GM10266 (cell line): ENCODE measurements at regions not wholly inside any gene's neighbourhood (a gene's known extent, or its start where the extent isn't known, plus 50 kb on each side); places are given as distances from the start of the nearest gene placed in this dataset.

ENCODE experiments used
- DNase-seq: peaks from one replicate; pipeline ENCODE4 v3.0.0; 2012; ENCODE audit errors: extremely low spot score
- TF ChIP-seq, protein P1 (sequence below): IDR thresholded peaks from 2 replicates; pipeline ENCODE4 v1.5.1; 2012; ENCODE audit warnings: mild to moderate bottlenecking, low read depth; ENCODE audit not compliant: control insufficient read depth, insufficient read depth; ENCODE audit errors: missing control alignments

DNA sequence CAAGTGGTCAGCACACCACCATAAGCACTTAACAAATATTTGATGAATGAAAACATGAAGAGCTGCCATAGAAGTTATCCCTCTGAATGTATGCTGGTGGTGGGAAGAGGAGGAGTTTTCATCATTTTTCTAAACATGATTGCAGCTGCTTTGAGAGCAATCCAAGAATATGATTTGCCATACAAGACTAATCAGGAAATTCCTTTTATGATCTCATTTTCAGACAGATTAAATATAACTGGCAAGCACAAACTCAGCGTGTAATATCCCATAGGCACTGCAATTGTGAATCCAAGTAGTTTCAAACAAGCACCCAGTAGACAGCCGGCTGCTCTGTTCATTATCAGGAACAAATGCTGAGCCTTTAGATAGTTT lies 505.7 kb upstream of the LUZP2 start:
- TF ChIP-seq, protein P1, sequence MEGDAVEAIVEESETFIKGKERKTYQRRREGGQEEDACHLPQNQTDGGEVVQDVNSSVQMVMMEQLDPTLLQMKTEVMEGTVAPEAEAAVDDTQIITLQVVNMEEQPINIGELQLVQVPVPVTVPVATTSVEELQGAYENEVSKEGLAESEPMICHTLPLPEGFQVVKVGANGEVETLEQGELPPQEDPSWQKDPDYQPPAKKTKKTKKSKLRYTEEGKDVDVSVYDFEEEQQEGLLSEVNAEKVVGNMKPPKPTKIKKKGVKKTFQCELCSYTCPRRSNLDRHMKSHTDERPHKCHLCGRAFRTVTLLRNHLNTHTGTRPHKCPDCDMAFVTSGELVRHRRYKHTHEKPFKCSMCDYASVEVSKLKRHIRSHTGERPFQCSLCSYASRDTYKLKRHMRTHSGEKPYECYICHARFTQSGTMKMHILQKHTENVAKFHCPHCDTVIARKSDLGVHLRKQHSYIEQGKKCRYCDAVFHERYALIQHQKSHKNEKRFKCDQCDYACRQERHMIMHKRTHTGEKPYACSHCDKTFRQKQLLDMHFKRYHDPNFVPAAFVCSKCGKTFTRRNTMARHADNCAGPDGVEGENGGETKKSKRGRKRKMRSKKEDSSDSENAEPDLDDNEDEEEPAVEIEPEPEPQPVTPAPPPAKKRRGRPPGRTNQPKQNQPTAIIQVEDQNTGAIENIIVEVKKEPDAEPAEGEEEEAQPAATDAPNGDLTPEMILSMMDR = no peak
- DNase-seq = no peak

DNA sequence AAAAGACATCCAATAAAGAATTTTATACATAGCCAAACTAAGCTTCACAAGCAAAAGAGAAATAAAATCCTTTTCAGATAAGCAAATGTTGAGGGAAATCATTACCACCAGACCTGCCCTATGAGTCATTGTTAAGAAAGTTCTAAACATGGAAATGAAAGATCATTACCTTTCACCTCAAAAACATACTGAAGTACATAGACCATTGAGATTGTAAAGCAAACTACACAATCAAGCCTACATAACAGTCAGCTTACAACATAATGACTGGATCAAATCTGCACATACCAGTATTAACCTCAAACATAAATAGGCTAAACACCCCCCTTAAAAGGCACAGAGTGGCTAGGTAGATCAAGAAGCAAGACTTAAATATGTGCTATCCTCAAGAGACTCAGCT lies 501.0 kb upstream of the LUZP2 start:
- TF ChIP-seq, protein P1 = no peak
- no peak for DNase-seq

DNA sequence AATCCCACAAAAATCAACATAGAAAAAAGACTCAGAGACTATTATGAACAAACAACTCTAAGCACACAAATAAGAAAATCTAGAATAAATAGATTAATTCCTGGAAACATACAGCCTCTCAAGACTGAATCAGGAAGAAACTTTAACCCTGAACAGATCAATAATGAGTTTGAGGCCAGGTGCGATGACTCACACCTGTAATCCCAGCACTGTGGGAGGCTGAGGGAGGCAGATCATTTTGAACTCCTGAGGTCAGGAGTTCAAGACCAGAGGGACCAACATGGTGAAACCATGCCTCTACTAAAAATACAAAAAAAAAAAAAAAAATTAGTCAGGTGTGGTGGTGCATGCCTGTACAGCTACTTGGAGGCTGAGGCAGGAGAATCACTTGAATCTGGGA lies 499.5 kb upstream of the LUZP2 start:
- no peak for DNase-seq
- TF ChIP-seq, protein P1 = no peak

DNA sequence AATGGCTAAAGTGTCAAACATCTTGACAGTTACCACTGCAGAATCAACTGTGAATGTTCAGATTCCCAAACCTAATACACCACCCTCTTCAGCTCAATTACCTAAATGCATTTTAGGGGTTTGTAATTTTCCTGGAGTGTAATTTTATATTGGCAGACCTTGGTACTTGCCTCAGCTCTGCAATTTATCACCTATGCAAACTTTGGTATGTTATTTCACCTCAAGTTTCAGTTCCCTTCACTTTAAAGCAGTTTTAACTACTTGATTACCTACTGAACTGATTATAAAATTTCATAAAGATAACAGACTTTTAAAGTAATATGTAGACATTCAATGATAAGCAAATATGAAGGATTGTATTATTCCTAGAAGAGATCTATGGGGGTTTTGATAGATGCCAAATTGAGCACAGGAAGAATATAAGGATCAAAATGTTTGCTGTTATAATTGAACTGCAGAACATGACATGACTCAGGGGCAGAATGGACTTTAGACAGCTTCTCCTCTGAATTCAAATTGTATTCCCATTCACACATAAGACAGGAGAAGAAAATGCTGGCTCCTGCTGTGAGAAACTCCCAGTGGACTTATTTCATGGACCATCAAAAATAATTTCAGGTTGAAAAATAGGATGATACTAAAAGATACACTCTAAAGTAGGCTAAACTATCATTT lies 491.5 kb upstream of the LUZP2 start:
- no peak for DNase-seq
- TF ChIP-seq, protein P1 = no peak

DNA sequence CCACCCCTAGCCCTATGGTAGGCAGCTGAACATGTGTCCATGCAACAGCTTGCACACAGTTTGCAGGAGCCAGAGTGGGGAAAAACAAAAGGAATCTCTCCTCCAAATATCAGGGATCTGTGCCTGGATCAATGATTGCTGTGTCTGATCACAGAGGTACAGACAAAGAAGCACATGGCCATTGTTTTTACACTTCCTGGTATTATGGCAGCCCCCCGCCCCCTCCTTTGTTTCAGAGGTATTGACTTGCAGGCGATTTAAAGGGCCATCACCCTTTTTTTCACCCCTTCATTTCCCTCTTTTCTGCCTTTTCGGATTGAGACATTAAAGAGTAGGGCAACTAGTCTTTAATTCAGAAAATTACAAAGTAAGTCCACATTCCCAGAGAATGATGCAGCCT lies 453.0 kb upstream of the LUZP2 start:
- DNase-seq = no peak
- TF ChIP-seq, protein P1 = no peak

DNA sequence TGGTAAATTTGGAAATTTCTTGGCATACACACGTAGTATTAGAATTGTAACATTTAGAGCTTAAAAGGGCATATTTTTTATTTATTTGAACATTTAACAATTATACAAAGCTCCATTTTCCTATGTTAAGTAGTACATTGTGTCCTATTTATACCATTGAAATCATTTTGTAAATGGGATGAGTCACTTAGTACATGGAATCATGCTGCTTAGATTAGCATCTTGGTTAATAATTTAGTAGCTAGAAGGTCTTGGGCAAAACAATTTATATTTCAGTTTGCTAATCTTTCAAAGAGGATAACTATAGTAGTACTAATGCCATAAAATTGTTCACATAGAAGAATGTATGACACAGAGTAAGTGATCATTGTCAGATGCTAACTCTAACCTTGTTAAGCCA lies 450.1 kb upstream of the LUZP2 start:
- TF ChIP-seq, protein P1 = no peak
- DNase-seq = no peak

DNA sequence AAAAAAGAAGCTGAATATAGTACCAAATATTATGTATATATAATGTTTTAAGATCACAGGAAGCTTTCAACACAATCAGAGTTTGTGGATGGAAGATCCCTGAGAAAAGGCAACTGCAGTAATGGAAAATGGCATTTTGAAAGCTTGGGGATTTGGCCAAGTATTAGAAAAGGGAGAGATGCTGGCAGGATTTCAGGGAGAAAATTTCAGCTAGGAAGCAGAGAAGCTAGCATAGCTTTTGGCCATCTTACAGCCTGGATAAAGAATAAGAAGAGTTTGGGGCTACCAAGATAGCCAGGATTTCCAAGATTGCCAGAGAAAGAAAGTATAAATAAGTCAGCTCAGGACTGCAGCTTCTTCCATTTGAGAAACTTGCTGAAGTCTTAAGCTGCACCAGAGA lies 440.8 kb upstream of the LUZP2 start:
- DNase-seq = no peak
- TF ChIP-seq, protein P1 = no peak
